Neutrophil (primary cell): ENCODE measurements at regions not wholly inside any gene's neighbourhood (a gene's known extent, or its start where the extent isn't known, plus 50 kb on each side); places are given as distances from the start of the nearest gene placed in this dataset.

ENCODE experiments used
- H3K27ac ChIP-seq: fragments of 200-600 bp; sonication (generic); 2 replicates; pipeline ENCODE4 v1.5.1; 2016; ENCODE audit warnings: mild to moderate bottlenecking, moderate library complexity
- H3K27me3 ChIP-seq: fragments of 200-600 bp; sonication (generic); 2 replicates; pipeline ENCODE4 v1.6.0; 2016; ENCODE audit warnings: mild to moderate bottlenecking
- H3K36me3 ChIP-seq: fragments of 200-600 bp; sonication (generic); 2 replicates; pipeline ENCODE4 v1.5.1; 2017
- H3K4me1 ChIP-seq, 2 experiments: fragments of 200-600 bp in 1 of 2; sonication (generic) in 1 of 2; 1 replicate in 1 of 2; 2 replicates in 1 of 2; pipeline versions ENCODE4 v1.5.1 to v1.6.1; 2013 to 2016; ENCODE audit warnings: low read depth in 1 of 2, low read length in 1 of 2, mild to moderate bottlenecking in 1 of 2, moderate library complexity in 1 of 2; ENCODE audit not compliant: control insufficient read depth in 1 of 2, insufficient read depth in 1 of 2
- H3K4me3 ChIP-seq, 2 experiments: fragments of 200-600 bp in 1 of 2; sonication (generic) in 1 of 2; 1 replicate in 1 of 2; 2 replicates in 1 of 2; pipeline ENCODE4 v1.5.1; 2013 to 2016; ENCODE audit warnings: low read depth in 1 of 2, low read length in 1 of 2, mild to moderate bottlenecking in 1 of 2, moderate library complexity in 1 of 2
- H3K9me3 ChIP-seq: fragments of 200-600 bp; sonication (generic); 2 replicates; pipeline ENCODE4 v1.5.1; 2016
- TF ChIP-seq, protein P1 (sequence below): fragments of 200-600 bp; sonication (generic); IDR thresholded peaks from 2 replicates; pipeline ENCODE4 v1.5.1; 2016; ENCODE audit warnings: antibody characterized with exemption

DNA sequence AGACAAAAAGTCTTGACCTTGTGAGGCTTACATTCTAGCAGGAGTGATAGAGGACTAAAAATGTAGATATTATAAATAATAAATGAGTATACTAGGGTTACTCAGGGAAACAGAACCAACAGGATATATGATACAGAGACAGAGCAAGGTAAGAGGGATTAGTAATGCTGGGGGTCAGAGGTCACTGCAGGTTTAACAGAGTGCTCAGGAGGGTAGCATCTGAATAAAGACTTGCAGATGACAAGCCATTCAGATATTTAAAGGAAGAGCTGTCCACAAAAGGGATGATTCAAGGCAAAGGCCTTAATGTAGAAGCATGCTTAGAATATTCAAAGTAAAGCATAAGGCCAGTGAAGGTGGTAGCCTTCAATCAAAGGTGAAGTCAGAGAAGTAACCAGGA lies 65.6 kb upstream of the SEMA6A start:
- H3K36me3 ChIP-seq, result no peaks in the 10 kb centered on the region
- H3K27ac ChIP-seq, result no peak overlapping the region
- no peaks in the 10 kb centered on the region for H3K9me3 ChIP-seq
- TF ChIP-seq, protein P1, sequence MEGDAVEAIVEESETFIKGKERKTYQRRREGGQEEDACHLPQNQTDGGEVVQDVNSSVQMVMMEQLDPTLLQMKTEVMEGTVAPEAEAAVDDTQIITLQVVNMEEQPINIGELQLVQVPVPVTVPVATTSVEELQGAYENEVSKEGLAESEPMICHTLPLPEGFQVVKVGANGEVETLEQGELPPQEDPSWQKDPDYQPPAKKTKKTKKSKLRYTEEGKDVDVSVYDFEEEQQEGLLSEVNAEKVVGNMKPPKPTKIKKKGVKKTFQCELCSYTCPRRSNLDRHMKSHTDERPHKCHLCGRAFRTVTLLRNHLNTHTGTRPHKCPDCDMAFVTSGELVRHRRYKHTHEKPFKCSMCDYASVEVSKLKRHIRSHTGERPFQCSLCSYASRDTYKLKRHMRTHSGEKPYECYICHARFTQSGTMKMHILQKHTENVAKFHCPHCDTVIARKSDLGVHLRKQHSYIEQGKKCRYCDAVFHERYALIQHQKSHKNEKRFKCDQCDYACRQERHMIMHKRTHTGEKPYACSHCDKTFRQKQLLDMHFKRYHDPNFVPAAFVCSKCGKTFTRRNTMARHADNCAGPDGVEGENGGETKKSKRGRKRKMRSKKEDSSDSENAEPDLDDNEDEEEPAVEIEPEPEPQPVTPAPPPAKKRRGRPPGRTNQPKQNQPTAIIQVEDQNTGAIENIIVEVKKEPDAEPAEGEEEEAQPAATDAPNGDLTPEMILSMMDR, result no peak
- no peaks in the 10 kb centered on the region for H3K27me3 ChIP-seq
- H3K4me1 ChIP-seq, result no peaks in the 10 kb centered on the region
- H3K4me3 ChIP-seq, result no peak overlapping the region

DNA sequence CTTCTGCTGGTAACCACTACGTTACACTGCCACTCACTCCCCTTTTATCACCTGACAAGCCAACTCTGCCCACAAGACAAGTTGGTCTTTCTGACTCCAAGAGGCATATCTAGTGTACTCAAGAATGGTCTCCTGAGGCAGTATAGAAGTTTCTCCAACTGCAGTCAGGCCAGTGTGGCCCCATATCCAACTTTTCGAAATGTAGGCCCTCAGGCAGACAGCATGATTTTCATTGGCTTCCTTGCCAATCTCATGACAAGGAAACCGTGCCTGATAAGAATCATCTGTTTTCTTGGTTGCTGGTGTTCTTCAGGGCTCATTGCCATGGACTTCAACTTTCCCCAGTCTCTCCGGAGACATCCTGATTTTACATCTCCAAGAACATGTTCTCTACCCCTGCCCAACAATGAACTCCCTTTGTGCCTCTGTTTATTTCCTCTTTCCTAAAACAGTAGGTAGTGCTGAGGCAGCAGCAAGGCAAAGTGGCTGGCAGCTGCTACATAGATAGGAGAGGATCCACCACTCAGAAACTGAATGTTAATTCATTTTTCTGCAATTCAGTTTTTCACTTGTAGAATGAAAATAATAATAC lies 62.6 kb upstream of the SEMA6A start:
- Histone ChIP-seq H3K4me3 (no peak overlapping the region), H3K36me3 (no peaks in the 10 kb centered on the region), H3K27ac (no peak overlapping the region), H3K9me3 (no peaks in the 10 kb centered on the region), H3K4me1 (no peaks in the 10 kb centered on the region), H3K27me3 (no peaks in the 10 kb centered on the region)
- TF ChIP-seq, protein P1, result no peak

DNA sequence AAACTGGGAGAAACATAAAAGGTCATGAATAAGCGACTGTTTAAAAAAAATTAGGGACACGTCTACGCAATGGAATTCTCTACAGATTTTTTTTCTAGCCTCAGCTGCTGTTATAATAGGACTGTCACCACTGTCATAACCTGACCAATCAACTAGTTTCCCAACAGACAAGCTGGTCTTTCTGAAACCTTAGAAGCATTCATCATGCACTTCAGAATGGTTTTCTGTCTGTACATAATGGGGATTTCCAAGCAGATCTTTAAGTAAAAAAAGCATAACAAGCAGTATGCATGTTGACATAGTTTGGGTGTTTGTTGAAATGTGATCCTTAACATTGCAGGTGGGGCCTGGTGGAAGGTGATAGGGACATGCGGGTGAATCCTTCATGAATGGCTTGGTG lies 58.3 kb upstream of the SEMA6A start:
- H3K27ac ChIP-seq, result no peak overlapping the region
- H3K9me3 ChIP-seq, result no peaks in the 10 kb centered on the region
- H3K27me3 ChIP-seq, result no peaks in the 10 kb centered on the region
- no peaks in the 10 kb centered on the region for H3K36me3 ChIP-seq
- TF ChIP-seq, protein P1, result no peak
- no peak overlapping the region for H3K4me3 ChIP-seq
- H3K4me1 ChIP-seq, result no peaks in the 10 kb centered on the region

DNA sequence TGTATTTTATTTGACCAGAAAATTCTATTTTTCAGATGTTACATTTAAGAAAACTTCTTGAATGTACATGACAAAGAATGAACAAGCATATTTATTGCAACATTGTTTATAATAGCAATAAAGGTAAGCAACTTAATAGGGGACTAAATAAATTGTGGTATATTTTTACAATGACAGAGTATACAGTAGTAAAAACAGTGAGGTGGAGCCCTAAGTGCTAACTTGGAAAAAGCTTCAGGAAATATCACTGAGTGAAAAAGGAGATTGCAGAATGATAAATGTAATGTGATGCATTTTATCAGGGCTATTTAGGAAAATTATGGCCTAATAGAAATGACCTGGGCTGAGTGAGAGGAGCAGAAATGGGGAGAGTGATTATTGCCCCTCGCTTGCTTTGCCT lies 56.5 kb upstream of the SEMA6A start:
- Histone ChIP-seq H3K9me3 (no peaks in the 10 kb centered on the region), H3K4me3 (no peak overlapping the region)
- TF ChIP-seq, protein P1, result no peak

DNA sequence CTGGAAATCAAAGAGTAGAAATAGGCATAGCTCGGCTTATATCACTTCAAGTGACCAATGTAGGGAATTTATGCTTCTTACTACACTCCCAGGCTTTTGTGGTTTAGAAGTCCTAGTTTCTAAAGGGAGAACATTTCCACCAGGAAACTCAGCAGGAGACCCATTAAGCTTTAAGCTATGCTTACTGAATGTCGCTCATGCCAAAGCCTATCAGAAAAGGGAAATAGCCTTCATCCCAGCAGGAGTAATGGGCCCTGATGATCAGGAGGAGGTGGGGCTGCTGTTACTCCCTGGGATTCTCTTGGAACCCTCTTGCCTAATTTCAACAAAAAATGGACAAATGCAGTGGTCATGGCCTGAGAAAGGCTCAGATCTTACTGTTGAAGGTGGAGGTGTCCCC lies 54.5 kb upstream of the SEMA6A start:
- H3K36me3 ChIP-seq, result no peaks in the 10 kb centered on the region
- H3K4me1 ChIP-seq, result peaks cover 4 to 5% of the 10 kb centered on the region in 2 experiments
- no peaks in the 10 kb centered on the region for H3K9me3 ChIP-seq
- H3K27ac ChIP-seq, result no peak overlapping the region
- H3K4me3 ChIP-seq, result no peak overlapping the region
- H3K27me3 ChIP-seq, result no peaks in the 10 kb centered on the region
- TF ChIP-seq, protein P1, result no peak

More for the DNA sequence above, 56.5 kb upstream of the SEMA6A start:
- no peak overlapping the region for H3K27ac ChIP-seq
- peaks cover 4 to 5% of the 10 kb centered on the region in 2 experiments for H3K4me1 ChIP-seq
- H3K27me3 ChIP-seq, result no peaks in the 10 kb centered on the region
- H3K36me3 ChIP-seq, result no peaks in the 10 kb centered on the region
